ENCODE measurements at regions not wholly inside any gene's neighbourhood (a gene's known extent, or its start where the extent isn't known, plus 50 kb on each side); places are given as distances from the start of the nearest gene placed in this dataset.

DNA sequence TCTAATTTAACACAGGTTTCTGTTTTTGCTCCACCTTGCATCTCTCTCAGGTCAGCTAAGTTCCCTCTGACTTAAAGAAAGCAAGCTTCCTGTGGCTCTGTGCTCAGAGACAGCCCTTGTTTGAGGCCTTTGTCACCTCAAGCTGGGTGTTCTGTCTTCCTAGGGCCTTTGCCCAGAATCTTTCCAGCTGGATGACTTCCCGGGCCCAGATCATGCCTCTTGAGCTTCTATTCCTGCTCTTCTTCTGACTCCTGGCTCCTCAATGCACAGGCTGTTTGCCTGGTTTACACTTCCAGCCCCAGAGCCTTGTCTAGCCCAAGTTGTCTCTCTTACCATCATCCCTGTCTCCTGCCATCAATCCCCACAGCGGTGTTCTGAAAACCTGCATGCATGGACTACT is 300.6 kb downstream of the VPS13C start:
- H3K4me3 ChIP-seq (ENCODE audit: low read depth, low read length) = no peak overlapping the region
- no peaks in the 10 kb centered on the region for H3K36me3 ChIP-seq (ENCODE audit: control insufficient read depth, insufficient read depth, low read length)
- FAIRE-seq (peak; percentile 7), DNase-seq (ENCODE audit: low read depth) (no peak)
- H3K27me3 ChIP-seq (ENCODE audit: control insufficient read depth, insufficient read depth, low read length) = no peaks in the 10 kb centered on the region
- TF ChIP-seq, protein P1, sequence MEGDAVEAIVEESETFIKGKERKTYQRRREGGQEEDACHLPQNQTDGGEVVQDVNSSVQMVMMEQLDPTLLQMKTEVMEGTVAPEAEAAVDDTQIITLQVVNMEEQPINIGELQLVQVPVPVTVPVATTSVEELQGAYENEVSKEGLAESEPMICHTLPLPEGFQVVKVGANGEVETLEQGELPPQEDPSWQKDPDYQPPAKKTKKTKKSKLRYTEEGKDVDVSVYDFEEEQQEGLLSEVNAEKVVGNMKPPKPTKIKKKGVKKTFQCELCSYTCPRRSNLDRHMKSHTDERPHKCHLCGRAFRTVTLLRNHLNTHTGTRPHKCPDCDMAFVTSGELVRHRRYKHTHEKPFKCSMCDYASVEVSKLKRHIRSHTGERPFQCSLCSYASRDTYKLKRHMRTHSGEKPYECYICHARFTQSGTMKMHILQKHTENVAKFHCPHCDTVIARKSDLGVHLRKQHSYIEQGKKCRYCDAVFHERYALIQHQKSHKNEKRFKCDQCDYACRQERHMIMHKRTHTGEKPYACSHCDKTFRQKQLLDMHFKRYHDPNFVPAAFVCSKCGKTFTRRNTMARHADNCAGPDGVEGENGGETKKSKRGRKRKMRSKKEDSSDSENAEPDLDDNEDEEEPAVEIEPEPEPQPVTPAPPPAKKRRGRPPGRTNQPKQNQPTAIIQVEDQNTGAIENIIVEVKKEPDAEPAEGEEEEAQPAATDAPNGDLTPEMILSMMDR (IDR thresholded peaks at IDR 0.05; ENCODE audit: insufficient read depth, low read length, severe bottlenecking) = no peak

DNA sequence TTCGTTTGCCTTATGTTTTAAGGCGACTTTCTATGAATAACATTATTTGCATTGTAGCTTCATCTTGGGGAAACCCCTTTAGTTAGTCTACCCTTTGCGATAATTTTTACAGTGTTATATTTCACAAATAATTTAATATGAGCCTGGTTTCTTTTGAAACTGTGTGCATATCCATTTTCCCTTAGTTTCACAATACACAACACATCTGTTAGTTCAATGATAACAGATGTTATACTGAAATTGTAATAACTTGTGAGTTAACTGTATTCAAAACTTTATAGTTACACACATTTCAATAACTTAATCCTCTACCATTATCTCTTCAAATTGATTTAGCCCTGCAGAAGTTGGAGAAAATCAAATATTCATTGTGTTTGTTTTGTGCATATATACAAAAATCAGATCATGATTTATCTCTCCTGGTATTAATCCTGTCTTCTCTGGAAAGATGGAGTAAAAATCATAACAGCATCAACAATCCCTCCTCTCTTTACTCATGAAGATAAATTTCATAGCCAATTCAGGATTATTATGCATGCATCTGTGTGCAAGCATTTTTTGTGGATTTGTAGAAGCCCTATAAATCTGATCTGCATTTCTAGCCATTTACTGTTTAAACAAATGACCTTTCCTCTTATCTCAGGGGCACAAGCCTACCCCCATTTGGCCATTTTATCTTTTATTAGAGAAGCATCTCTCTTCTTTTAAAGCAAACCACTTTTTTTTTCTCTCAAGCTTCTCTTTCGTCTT is 304.0 kb downstream of the VPS13C start:
- TF ChIP-seq, protein P1 (IDR thresholded peaks at IDR 0.05; ENCODE audit: insufficient read depth, low read length, severe bottlenecking) = no peak
- Histone ChIP-seq H3K27me3 (ENCODE audit: control insufficient read depth, insufficient read depth, low read length) (no peaks in the 10 kb centered on the region), H3K4me3 (ENCODE audit: low read depth, low read length) (no peak overlapping the region), H3K36me3 (ENCODE audit: control insufficient read depth, insufficient read depth, low read length) (no peaks in the 10 kb centered on the region)
- DNase-seq (ENCODE audit: low read depth) = no peak
- no peak for FAIRE-seq

DNA sequence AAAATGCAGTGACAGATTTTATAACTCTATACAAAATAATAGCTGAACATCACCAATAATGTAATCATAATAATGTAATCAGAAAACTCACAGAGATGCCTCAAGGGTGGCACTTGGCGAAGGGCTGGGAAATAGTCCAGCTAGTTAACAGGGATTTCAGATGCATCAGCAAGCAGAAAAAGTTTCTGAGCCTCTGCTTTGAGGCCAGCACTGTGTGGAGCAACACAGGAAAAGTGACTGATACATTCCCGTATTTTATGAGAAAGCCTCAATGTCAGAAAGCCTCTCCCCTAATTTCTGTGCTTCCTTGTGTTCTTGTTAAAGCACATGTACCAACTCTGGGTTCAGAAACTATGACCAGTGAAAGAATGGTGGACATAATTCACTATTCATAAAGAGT is 304.8 kb downstream of the VPS13C start:
- Histone ChIP-seq H3K36me3 (ENCODE audit: control insufficient read depth, insufficient read depth, low read length) (no peaks in the 10 kb centered on the region), H3K27me3 (ENCODE audit: control insufficient read depth, insufficient read depth, low read length) (no peaks in the 10 kb centered on the region), H3K4me3 (ENCODE audit: low read depth, low read length) (no peak overlapping the region)
- FAIRE-seq (no peak), DNase-seq (ENCODE audit: low read depth) (no peak)
- TF ChIP-seq, protein P1 (IDR thresholded peaks at IDR 0.05; ENCODE audit: insufficient read depth, low read length, severe bottlenecking) = no peak

DNA sequence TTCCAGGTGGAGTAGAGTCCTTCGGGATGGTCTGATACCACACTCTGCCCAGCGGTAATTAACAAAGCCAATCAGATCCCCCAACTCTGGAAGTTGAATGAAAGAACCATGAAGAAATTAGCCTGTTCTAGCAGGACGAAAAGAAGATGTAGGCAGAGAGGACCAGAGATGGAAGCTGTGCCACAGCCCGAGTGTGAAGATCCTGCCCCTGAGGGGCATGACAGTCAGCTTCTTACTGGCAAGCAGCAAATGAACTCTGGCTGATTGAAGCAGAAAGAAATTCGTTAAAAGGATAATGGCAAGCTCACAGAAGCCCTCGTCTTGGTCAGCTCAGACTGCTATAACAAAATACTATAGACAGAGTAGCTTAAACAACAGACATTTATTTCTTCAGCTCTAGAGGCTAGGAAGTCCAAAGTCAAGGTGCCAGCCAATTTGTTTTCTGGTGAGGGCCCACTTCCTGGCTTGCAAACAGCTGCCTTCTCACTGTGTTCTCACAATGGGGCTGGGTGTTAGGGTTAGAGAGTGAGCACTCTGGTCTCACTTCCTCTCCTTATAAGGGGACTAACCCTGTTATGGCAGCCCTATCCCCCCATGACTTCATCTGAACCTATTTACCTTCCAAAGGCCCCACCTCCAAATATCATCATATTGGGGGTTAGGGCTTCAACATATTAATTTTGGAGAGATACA is 307.1 kb downstream of the VPS13C start:
- no peak overlapping the region for H3K4me3 ChIP-seq (ENCODE audit: low read depth, low read length)
- FAIRE-seq = no peak
- TF ChIP-seq, protein P1 (IDR thresholded peaks at IDR 0.05; ENCODE audit: insufficient read depth, low read length, severe bottlenecking) = no peak
- no peaks in the 10 kb centered on the region for H3K36me3 ChIP-seq (ENCODE audit: control insufficient read depth, insufficient read depth, low read length)
- DNase-seq (ENCODE audit: low read depth) = no peak
- no peaks in the 10 kb centered on the region for H3K27me3 ChIP-seq (ENCODE audit: control insufficient read depth, insufficient read depth, low read length)

DNA sequence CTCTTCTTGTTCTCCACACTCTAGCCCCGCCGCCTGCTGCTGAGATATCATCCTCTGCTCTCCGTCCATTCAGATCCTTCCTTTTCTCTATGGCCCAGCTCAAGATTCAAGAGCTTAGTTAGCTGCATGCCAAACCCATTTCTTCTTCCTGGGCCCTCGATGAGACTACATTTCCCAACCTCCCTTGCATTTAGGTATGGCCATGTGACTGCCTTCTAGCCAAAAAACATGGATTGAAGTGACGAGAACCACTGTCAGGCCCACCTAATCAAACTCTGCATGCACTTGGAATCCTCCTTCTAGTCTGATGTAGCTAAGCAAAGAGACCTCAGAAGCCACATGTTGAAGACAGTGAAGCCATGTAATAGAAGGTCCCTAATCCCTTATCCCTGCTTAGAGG is 308.2 kb downstream of the VPS13C start:
- no peak for DNase-seq (ENCODE audit: low read depth)
- no peaks in the 10 kb centered on the region for H3K27me3 ChIP-seq (ENCODE audit: control insufficient read depth, insufficient read depth, low read length)
- no peaks in the 10 kb centered on the region for H3K36me3 ChIP-seq (ENCODE audit: control insufficient read depth, insufficient read depth, low read length)
- FAIRE-seq = no peak
- no peak overlapping the region for H3K4me3 ChIP-seq (ENCODE audit: low read depth, low read length)
- TF ChIP-seq, protein P1 (IDR thresholded peaks at IDR 0.05; ENCODE audit: insufficient read depth, low read length, severe bottlenecking) = no peak

All from bronchial epithelial cell (primary cell).